Karpas-422 (cell line): ENCODE measurements at regions not wholly inside any gene's neighbourhood (a gene's known extent, or its start where the extent isn't known, plus 50 kb on each side); places are given as distances from the start of the nearest gene placed in this dataset.

Source experiments
- DNase-seq: peaks from one replicate; pipeline ENCODE4 v3.0.0-alpha.2; 2015
- H2AFZ ChIP-seq: fragments of 200-600 bp; sonication (generic); 2 replicates; pipeline ENCODE4 v1.6.1; 2014; ENCODE audit warnings: antibody characterized with exemption, low read length, mixed read lengths
- H3K27ac ChIP-seq: fragments of 200-600 bp; sonication (generic); 2 replicates; pipeline ENCODE4 v1.5.1; 2014; ENCODE audit warnings: mild to moderate bottlenecking, low read length, moderate library complexity
- H3K27me3 ChIP-seq: fragments of 200-600 bp; sonication (generic); 2 replicates; pipeline ENCODE4 v1.6.1; 2014; ENCODE audit warnings: low read length, mixed read lengths
- H3K36me3 ChIP-seq: fragments of 200-600 bp; sonication (generic); 2 replicates; pipeline ENCODE4 v1.6.1; 2014; ENCODE audit warnings: low read length, mixed read lengths; ENCODE audit not compliant: insufficient read depth
- H3K4me1 ChIP-seq: fragments of 200-600 bp; sonication (generic); 2 replicates; pipeline ENCODE4 v1.6.1; 2014; ENCODE audit warnings: mild to moderate bottlenecking, low read length, mixed read lengths
- H3K4me2 ChIP-seq: fragments of 200-600 bp; sonication (generic); 2 replicates; pipeline ENCODE4 v1.6.1; 2014; ENCODE audit warnings: low read length, low read depth, mild to moderate bottlenecking; ENCODE audit not compliant: poor library complexity, severe bottlenecking
- H3K4me3 ChIP-seq: fragments of 200-600 bp; sonication (generic); 2 replicates; pipeline ENCODE4 v1.5.1; 2014; ENCODE audit warnings: mild to moderate bottlenecking, antibody characterized with exemption, low read length, mixed read lengths
- H3K79me2 ChIP-seq: fragments of 200-600 bp; sonication (generic); 2 replicates; pipeline ENCODE4 v1.6.1; 2014; ENCODE audit warnings: mild to moderate bottlenecking, low read length, mixed read lengths
- H3K9ac ChIP-seq: fragments of 200-600 bp; sonication (generic); 2 replicates; pipeline ENCODE4 v1.6.0; 2014; ENCODE audit warnings: low read length
- H3K9me2 ChIP-seq: fragments of 200-600 bp; sonication (generic), shearing (Covaris generic); replicated peaks from 2 replicates; pipeline ENCODE4 v1.6.0; 2014; ENCODE audit warnings: mild to moderate bottlenecking, low read length, moderate library complexity; ENCODE audit not compliant: insufficient read depth
- H3K9me3 ChIP-seq: fragments of 300-700, 200-600 bp; sonication (generic); 2 replicates; pipeline ENCODE4 v1.6.1; 2014; ENCODE audit warnings: low read length, mixed read lengths
- H4K20me1 ChIP-seq: fragments of 200-600 bp; sonication (generic); 2 replicates; pipeline ENCODE4 v1.6.1; 2014; ENCODE audit warnings: mild to moderate bottlenecking, antibody characterized with exemption, low read length, low read depth; ENCODE audit not compliant: insufficient read depth

DNA sequence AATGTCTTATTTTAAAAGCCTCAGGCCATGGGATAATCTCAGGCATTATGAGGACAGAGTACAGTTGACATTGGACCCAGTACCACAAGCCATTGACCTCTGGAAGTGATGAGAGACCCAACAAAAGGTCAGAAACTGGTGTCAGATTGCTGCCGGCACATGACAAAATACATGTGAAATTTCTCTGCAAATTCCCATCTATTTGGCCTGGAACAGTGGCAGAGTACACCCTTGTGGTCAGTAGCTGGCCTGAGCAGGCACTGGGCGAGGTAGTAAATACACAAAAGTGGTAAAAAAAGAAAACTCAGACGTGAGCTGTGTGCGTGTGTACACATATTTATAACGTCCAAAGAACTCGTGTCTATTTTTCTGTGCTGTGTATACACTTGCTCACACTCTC lies 155.5 kb downstream of the DHX15 start:
- no peaks in the 10 kb centered on the region for H3K9me3 ChIP-seq
- no peak overlapping the region for H2AFZ ChIP-seq
- H3K27ac ChIP-seq, result no peak overlapping the region
- H3K79me2 ChIP-seq, result no peaks in the 10 kb centered on the region
- H3K4me3 ChIP-seq, result no peak overlapping the region
- no peak for DNase-seq
- no peaks in the 10 kb centered on the region for H4K20me1 ChIP-seq
- H3K4me2 ChIP-seq, result no peak overlapping the region
- H3K4me1 ChIP-seq, result no peaks in the 10 kb centered on the region
- no peaks in the 10 kb centered on the region for H3K27me3 ChIP-seq
- no peak overlapping the region for H3K9ac ChIP-seq
- no peaks in the 10 kb centered on the region for H3K9me2 ChIP-seq
- no peaks in the 10 kb centered on the region for H3K36me3 ChIP-seq

DNA sequence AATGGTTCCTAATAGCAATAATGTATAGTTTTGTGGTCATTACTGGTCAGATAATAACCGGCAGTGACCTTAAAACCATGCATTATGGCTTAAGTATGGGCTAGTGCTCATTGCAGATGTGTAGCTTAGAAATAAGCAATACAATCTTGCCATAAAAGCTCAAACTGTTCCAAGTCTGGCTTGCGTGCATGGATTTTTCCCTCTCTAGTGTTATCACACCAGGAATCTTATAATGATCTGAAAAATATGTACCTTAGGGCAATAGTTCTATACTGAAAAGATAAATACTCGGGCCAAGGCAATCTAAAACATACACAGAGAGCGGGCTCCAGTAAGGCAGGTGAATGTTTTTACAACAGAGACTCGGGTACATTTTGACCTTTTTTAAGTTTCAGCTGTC lies 157.8 kb downstream of the DHX15 start:
- Histone ChIP-seq H3K4me1 (no peaks in the 10 kb centered on the region), H3K4me2 (no peak overlapping the region), H3K9ac (no peak overlapping the region), H3K36me3 (no peaks in the 10 kb centered on the region), H2AFZ (no peak overlapping the region), H3K4me3 (no peak overlapping the region), H3K79me2 (no peaks in the 10 kb centered on the region), H3K9me2 (no peaks in the 10 kb centered on the region), H3K9me3 (no peaks in the 10 kb centered on the region), H3K27me3 (no peaks in the 10 kb centered on the region), H4K20me1 (no peaks in the 10 kb centered on the region), H3K27ac (no peak overlapping the region)
- no peak for DNase-seq

DNA sequence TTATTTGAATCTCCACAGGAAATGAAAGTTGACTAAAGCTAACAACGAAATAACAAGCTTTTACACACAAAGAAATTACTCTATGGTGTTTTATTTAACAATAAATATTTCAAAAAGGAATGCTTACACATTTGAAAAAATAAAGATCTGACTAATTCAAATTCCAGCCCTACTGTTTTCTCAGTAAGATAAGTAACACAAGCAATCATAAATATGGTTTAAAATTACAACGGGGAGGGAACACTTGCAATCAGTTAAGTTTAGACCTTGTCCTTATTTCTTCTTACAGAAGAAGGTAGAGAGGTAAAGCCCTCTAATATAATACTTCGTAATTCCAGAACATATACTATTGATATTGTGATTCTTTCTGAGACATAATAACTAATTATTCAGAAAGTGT lies 158.5 kb downstream of the DHX15 start:
- no peaks in the 10 kb centered on the region for H3K9me3 ChIP-seq
- no peaks in the 10 kb centered on the region for H3K79me2 ChIP-seq
- no peak overlapping the region for H2AFZ ChIP-seq
- no peaks in the 10 kb centered on the region for H3K4me1 ChIP-seq
- H4K20me1 ChIP-seq, result no peaks in the 10 kb centered on the region
- H3K36me3 ChIP-seq, result no peaks in the 10 kb centered on the region
- no peak overlapping the region for H3K4me2 ChIP-seq
- no peak overlapping the region for H3K27ac ChIP-seq
- no peaks in the 10 kb centered on the region for H3K9me2 ChIP-seq
- H3K9ac ChIP-seq, result no peak overlapping the region
- H3K4me3 ChIP-seq, result no peak overlapping the region
- no peaks in the 10 kb centered on the region for H3K27me3 ChIP-seq
- no peak for DNase-seq

DNA sequence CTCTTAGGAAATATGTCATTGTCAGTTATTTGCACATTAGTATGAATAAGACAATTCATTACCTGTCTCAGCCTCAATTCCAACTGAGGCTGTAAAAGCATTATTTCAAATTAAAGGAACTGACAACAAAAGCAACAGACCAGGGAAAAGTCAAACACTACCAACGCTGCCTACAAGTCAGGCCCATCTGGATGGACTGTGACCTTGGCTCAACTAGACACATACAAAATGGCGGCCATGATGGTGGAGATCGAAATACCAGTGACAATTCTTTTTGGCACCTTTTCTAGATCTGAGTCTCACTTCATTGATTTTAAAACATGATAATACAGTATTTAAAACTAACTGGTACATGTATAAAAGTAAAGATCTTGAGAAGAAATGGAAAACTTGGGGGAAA lies 160.7 kb downstream of the DHX15 start:
- Histone ChIP-seq H3K9me2 (no peaks in the 10 kb centered on the region), H3K4me1 (no peaks in the 10 kb centered on the region), H3K36me3 (no peaks in the 10 kb centered on the region), H3K4me2 (no peak overlapping the region), H2AFZ (no peak overlapping the region), H3K9ac (no peak overlapping the region), H3K27me3 (no peaks in the 10 kb centered on the region), H3K4me3 (no peak overlapping the region), H4K20me1 (no peaks in the 10 kb centered on the region), H3K79me2 (no peaks in the 10 kb centered on the region), H3K9me3 (no peaks in the 10 kb centered on the region), H3K27ac (no peak overlapping the region)
- no peak for DNase-seq

DNA sequence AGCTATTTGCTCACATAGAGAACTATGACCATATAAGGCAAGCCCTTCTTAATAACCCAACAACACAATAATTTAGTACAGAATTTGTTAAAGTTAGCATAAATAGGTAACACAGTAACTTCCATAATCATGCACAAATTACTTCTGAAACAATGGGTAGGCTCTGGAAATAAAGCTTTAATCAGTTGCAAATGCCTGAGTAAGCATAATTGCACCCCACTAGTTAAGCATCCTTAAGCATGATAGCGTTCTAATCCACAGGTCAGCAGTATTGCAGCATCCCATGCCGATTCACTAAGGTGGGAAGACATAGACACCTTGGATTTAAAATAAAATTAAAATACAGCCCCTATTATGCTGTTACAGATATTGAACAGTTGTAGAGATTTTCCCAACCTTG lies 161.7 kb downstream of the DHX15 start:
- DNase-seq, result no peak
- no peaks in the 10 kb centered on the region for H3K79me2 ChIP-seq
- no peaks in the 10 kb centered on the region for H4K20me1 ChIP-seq
- no peak overlapping the region for H3K27ac ChIP-seq
- no peaks in the 10 kb centered on the region for H3K27me3 ChIP-seq
- H2AFZ ChIP-seq, result no peak overlapping the region
- no peaks in the 10 kb centered on the region for H3K4me1 ChIP-seq
- H3K36me3 ChIP-seq, result no peaks in the 10 kb centered on the region
- H3K9me3 ChIP-seq, result no peaks in the 10 kb centered on the region
- no peaks in the 10 kb centered on the region for H3K9me2 ChIP-seq
- H3K4me3 ChIP-seq, result no peak overlapping the region
- H3K9ac ChIP-seq, result no peak overlapping the region
- H3K4me2 ChIP-seq, result no peak overlapping the region

DNA sequence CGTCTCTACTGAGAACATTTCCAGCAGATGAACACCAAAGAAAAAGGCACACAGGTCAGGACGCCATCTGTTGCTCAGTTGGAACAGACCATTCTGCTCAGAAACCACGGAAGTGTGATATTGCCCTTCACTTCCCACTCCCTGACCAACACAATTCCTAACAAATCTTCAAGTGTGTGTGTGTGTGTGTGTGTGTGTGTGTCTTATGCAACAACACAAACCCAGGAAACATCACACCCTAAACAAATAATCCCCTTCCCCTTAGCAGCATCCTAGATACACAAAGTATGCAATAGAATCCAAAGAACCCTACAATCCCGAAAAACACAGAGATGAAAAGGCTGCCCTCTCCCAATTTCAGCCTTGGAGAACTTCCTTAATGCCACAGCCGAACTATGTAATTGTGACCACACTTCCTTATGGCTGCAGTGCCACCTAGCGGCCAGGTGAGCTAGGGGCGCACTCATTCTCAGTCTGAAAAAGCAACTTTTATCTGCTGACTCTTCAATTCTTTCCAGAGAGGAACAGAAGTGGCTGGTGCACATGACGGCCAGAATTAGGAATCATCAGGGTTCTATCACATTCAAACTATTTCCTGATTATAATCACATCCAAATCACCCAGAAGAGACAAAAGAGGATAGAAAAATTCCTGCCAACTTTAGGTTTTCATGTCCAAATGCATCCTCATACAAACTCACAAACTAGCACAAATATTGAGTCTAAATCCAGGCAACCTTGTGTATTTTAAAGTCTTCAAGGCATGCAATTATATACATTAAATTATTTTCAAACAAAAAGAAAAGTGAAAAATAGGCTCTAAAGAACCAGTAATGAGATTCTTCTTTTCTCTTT lies 164.9 kb downstream of the DHX15 start:
- Histone ChIP-seq H3K4me1 (no peaks in the 10 kb centered on the region), H3K4me3 (no peak overlapping the region), H3K79me2 (no peaks in the 10 kb centered on the region), H3K36me3 (no peaks in the 10 kb centered on the region), H4K20me1 (no peaks in the 10 kb centered on the region), H3K27ac (no peak overlapping the region), H3K27me3 (no peaks in the 10 kb centered on the region), H3K4me2 (no peak overlapping the region), H2AFZ (no peak overlapping the region), H3K9ac (no peak overlapping the region), H3K9me3 (no peaks in the 10 kb centered on the region), H3K9me2 (no peaks in the 10 kb centered on the region)
- peak; percentile 88 for DNase-seq

DNA sequence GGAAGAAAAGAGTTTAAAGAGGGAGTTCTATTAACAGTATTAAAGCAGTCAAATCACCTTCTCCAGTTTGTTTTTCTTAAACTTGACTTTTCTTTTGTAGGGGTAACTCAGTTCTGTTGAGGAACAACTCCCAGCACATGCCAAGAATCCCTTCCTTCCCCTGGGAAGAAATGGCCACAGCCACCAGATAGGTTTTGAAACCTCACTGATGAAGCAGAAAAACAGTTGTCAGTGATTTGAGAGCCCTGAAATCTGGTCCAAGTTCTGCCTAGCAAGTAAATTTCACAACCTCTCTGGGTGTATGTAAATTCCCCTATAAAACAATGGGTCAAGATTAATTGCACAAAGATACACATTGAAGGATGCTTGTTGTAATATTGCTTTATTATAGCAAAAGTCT lies 167.1 kb downstream of the DHX15 start:
- H3K36me3 ChIP-seq, result no peaks in the 10 kb centered on the region
- no peak for DNase-seq
- H3K79me2 ChIP-seq, result no peaks in the 10 kb centered on the region
- H2AFZ ChIP-seq, result no peak overlapping the region
- no peak overlapping the region for H3K4me3 ChIP-seq
- no peak overlapping the region for H3K27ac ChIP-seq
- no peaks in the 10 kb centered on the region for H3K27me3 ChIP-seq
- H3K4me2 ChIP-seq, result no peak overlapping the region
- H3K4me1 ChIP-seq, result no peaks in the 10 kb centered on the region
- H3K9me3 ChIP-seq, result no peaks in the 10 kb centered on the region
- no peaks in the 10 kb centered on the region for H3K9me2 ChIP-seq
- H3K9ac ChIP-seq, result no peak overlapping the region
- H4K20me1 ChIP-seq, result no peaks in the 10 kb centered on the region

DNA sequence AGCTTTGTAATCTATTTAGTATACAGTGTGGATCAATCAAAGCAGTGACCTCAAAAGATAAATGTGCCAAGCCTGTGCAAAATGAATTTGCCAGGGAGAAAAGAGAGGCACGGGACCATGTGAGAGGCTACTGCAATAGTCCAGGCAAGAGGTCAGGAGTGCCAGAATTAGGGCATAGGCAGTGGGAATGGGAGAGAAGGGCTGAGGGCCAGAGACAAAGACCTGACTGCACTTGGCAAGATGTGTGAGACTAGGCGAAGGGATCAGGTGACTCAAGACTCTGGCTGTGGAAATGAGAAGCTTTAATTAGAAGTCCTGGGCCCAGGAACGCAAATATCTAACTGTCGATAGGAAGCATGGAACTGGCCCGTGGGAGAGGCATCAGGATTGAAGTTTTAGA lies 168.1 kb downstream of the DHX15 start:
- Histone ChIP-seq H3K27ac (no peak overlapping the region), H3K79me2 (no peaks in the 10 kb centered on the region), H3K9me3 (no peaks in the 10 kb centered on the region), H3K9ac (no peak overlapping the region), H3K9me2 (no peaks in the 10 kb centered on the region), H3K4me3 (no peak overlapping the region), H3K4me1 (no peaks in the 10 kb centered on the region), H3K27me3 (no peaks in the 10 kb centered on the region), H3K36me3 (no peaks in the 10 kb centered on the region), H4K20me1 (no peaks in the 10 kb centered on the region), H2AFZ (no peak overlapping the region), H3K4me2 (no peak overlapping the region)
- DNase-seq, result no peak
